Uterus (tissue), 2 donors: ENCODE measurements at regions not wholly inside any gene's neighbourhood (a gene's known extent, or its start where the extent isn't known, plus 50 kb on each side); places are given as distances from the start of the nearest gene placed in this dataset.

Experiments used
- CTCF ChIP-seq, 4 experiments: fragments of 200-600 bp in 2 of 4; fragments of 450-650 bp in 2 of 4; sonication (generic) in 2 of 4; IDR thresholded peaks; one replicate each; pipeline ENCODE4 v1.5.1; 2016 to 2019; ENCODE audit warnings: antibody characterized with exemption in 4 of 4, mild to moderate bottlenecking in 2 of 4, moderate library complexity in 1 of 4
- POLR2A ChIP-seq, 2 donors: fragments of 450-650 bp; IDR thresholded peaks; one replicate each; pipeline ENCODE4 v1.6.1; 2016; ENCODE audit warnings: antibody characterized with exemption in 2 of 2, mild to moderate bottlenecking in 1 of 2, moderate library complexity in 1 of 2

GRCh38 chr7:68015122-68015977 lies 1018.7 kb downstream of the TYW1 start:
- TF ChIP-seq CTCF (IDR thresholded peaks at IDR 0.05) (no peak), POLR2A (IDR thresholded peaks at IDR 0.05) (no peak)
